Spleen (tissue), 7 donors: ENCODE measurements at regions not wholly inside any gene's neighbourhood (a gene's known extent, or its start where the extent isn't known, plus 50 kb on each side); places are given as distances from the start of the nearest gene placed in this dataset.

ENCODE experiments used
- POLR2A ChIP-seq, 3 donors: fragments of 450-650 bp; IDR thresholded peaks; one replicate each; pipeline ENCODE4 v1.5.1; 2017; ENCODE audit warnings: antibody characterized with exemption in 3 of 3, mild to moderate bottlenecking in 1 of 3
- TF ChIP-seq, protein P1 (sequence below), 11 experiments: fragments of 200-600 bp in 7 of 11; fragments of 450-650 bp in 4 of 11; sonication (generic) in 4 of 11; IDR thresholded peaks in 8 of 11; conservative IDR thresholded peaks in 3 of 11; 1 replicate in 7 of 11; 2 replicates in 4 of 11; pipeline versions ENCODE4 v1.4.0 to v1.8.0; 2016 to 2021; ENCODE audit warnings: antibody characterized with exemption in 11 of 11, inconsistent platforms in 4 of 11, mild to moderate bottlenecking in 1 of 11
- donor health status: DM: no; HTN: no; CAD: no; lungs with moderate emphysema.
- donor health status: DM: no; HTN: no; CAD: no.
- donor health status: DM: no; HTN: no; CAD: no.

GRCh38 chr2:21276163-21276562 lies 152.4 kb downstream of the TDRD15 start:
- no peak for TF ChIP-seq POLR2A (IDR thresholded peaks at IDR 0.05)
- TF ChIP-seq, protein P1, sequence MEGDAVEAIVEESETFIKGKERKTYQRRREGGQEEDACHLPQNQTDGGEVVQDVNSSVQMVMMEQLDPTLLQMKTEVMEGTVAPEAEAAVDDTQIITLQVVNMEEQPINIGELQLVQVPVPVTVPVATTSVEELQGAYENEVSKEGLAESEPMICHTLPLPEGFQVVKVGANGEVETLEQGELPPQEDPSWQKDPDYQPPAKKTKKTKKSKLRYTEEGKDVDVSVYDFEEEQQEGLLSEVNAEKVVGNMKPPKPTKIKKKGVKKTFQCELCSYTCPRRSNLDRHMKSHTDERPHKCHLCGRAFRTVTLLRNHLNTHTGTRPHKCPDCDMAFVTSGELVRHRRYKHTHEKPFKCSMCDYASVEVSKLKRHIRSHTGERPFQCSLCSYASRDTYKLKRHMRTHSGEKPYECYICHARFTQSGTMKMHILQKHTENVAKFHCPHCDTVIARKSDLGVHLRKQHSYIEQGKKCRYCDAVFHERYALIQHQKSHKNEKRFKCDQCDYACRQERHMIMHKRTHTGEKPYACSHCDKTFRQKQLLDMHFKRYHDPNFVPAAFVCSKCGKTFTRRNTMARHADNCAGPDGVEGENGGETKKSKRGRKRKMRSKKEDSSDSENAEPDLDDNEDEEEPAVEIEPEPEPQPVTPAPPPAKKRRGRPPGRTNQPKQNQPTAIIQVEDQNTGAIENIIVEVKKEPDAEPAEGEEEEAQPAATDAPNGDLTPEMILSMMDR (IDR thresholded peaks at IDR 0.05 in 8 of 11, conservative IDR thresholded peaks at IDR 0.05 in 3 of 11) = no peak
